Endothelial cell of umbilical vein (primary cell): ENCODE measurements at regions not wholly inside any gene's neighbourhood (a gene's known extent, or its start where the extent isn't known, plus 50 kb on each side); places are given as distances from the start of the nearest gene placed in this dataset.
A peak's percentile ranks its signal among the peaks of the same experiment; 100 is the strongest.

Source experiments
- BruUV-seq: library from RNA; stranded (reverse); fragments of 400-500 nt; replicated peaks from 2 replicates; lab custom pipeline; 2021; lab: Mats Ljungman, UMichigan
- CTCF ChIA-PET: fragments of 300-600, 350-600 bp; sonication (Branson Sonifier 250); formaldehyde crosslinking; loops from one replicate; lab custom pipeline; 2021; ENCODE audit warnings: antibody characterized with exemption, inconsistent platforms; lab: Charles Lee
- POLR2A ChIA-PET: fragments of 300-600, 350-600 bp; sonication (Branson Sonifier 250); formaldehyde crosslinking; loops from one replicate; lab custom pipeline; 2021; ENCODE audit warnings: antibody characterized with exemption, inconsistent platforms; lab: Charles Lee
- DNase-seq: peaks from one replicate; pipeline ENCODE4 v3.0.0-alpha.2; 2011; ENCODE audit warnings: low read depth, low spot score
- FAIRE-seq: peaks from 2 replicates; lab custom pipeline; 2011; peaks lifted over from hg19 to GRCh38; lab: Jason Lieb, UNC
- H2AFZ ChIP-seq: 2 replicates; pipeline ENCODE4 v1.6.0; 2012; ENCODE audit warnings: low read depth, low read length, control low read depth, inconsistent platforms
- H3K27ac ChIP-seq: 2 replicates; pipeline ENCODE4 v1.5.1; 2011; ENCODE audit warnings: low read depth, mild to moderate bottlenecking, control low read depth, low read length, moderate library complexity; ENCODE audit not compliant: insufficient read depth
- H3K27me3 ChIP-seq, 2 experiments: 2 replicates each; pipeline versions ENCODE4 v1.6.0 to v1.6.1; 2011; ENCODE audit warnings: low read length in 2 of 2, mixed read lengths in 1 of 2; ENCODE audit not compliant: control insufficient read depth in 2 of 2, insufficient read depth in 2 of 2
- H3K36me3 ChIP-seq, 2 experiments: 2 replicates in 1 of 2; 3 replicates in 1 of 2; pipeline ENCODE4 v1.5.1; 2011; ENCODE audit warnings: low read length in 2 of 2, mild to moderate bottlenecking in 1 of 2, moderate library complexity in 1 of 2; ENCODE audit not compliant: control insufficient read depth in 2 of 2, insufficient read depth in 2 of 2; ENCODE audit errors: extremely low read depth in 1 of 2
- H3K4me1 ChIP-seq: 3 replicates; pipeline ENCODE4 v1.5.1; 2011; ENCODE audit warnings: mild to moderate bottlenecking, low read length; ENCODE audit not compliant: control insufficient read depth, insufficient read depth; ENCODE audit errors: extremely low read depth
- H3K4me2 ChIP-seq: 2 replicates; pipeline ENCODE4 v1.6.1; 2011; ENCODE audit warnings: low read length, control low read depth, mixed read lengths; ENCODE audit not compliant: insufficient read depth
- H3K4me3 ChIP-seq, 3 experiments: fragments of 200-600 bp in 1 of 3; sonication (generic), shearing (Covaris generic) in 1 of 3; replicated peaks in 1 of 3; 2 replicates each; pipeline ENCODE4 v1.5.1; 2011 to 2016; ENCODE audit warnings: control low read depth in 3 of 3, low read length in 3 of 3, mild to moderate bottlenecking in 2 of 3, inconsistent platforms in 1 of 3, low read depth in 1 of 3, moderate library complexity in 1 of 3; ENCODE audit not compliant: insufficient read depth in 1 of 3
- H3K79me2 ChIP-seq: 2 replicates; pipeline ENCODE4 v1.6.0; 2012; ENCODE audit warnings: low read length, inconsistent platforms; ENCODE audit not compliant: control insufficient read depth, insufficient read depth
- H3K9ac ChIP-seq: replicated peaks from 2 replicates; pipeline ENCODE3; 2011; ENCODE audit warnings: low read length, control low read depth; ENCODE audit not compliant: insufficient read depth; ENCODE audit errors: extremely low read depth
- H3K9me1 ChIP-seq: replicated peaks from 3 replicates; pipeline ENCODE4 v1.6.0; 2011; ENCODE audit warnings: mild to moderate bottlenecking, low read length; ENCODE audit not compliant: control insufficient read depth, insufficient read depth; ENCODE audit errors: extremely low read depth
- H3K9me3 ChIP-seq: replicated peaks from 2 replicates; pipeline ENCODE4 v1.5.1; 2012; ENCODE audit warnings: low read length, inconsistent platforms; ENCODE audit not compliant: control insufficient read depth, insufficient read depth
- H4K20me1 ChIP-seq: replicated peaks from 2 replicates; pipeline ENCODE3; 2011; ENCODE audit warnings: mild to moderate bottlenecking, low read length; ENCODE audit not compliant: control insufficient read depth, insufficient read depth; ENCODE audit errors: extremely low read depth
- CTCF ChIP-seq, 2 donors: IDR thresholded peaks; 1 replicate in 1 of 2; 2 replicates in 1 of 2; pipeline ENCODE4 v1.5.1; 2011; ENCODE audit warnings: low read length in 2 of 2, mild to moderate bottlenecking in 2 of 2, moderate library complexity in 2 of 2, control low read depth in 1 of 2, inconsistent platforms in 1 of 2, low read depth in 1 of 2; ENCODE audit not compliant: insufficient read depth in 1 of 2; ENCODE audit errors: extremely low read depth in 1 of 2
- EZH2 ChIP-seq: IDR thresholded peaks from 2 replicates; pipeline ENCODE4 v1.6.1; 2012; ENCODE audit warnings: borderline replicate concordance, low read depth, mild to moderate bottlenecking, moderate library complexity, low read length, inconsistent platforms; ENCODE audit not compliant: severe bottlenecking
- GATA2 ChIP-seq: IDR thresholded peaks from 2 replicates; pipeline ENCODE4 v1.7.0; 2011; ENCODE audit warnings: low read depth, mild to moderate bottlenecking, moderate library complexity, mixed read lengths, low read length; ENCODE audit not compliant: insufficient read length, insufficient read depth
- JUN ChIP-seq: IDR thresholded peaks from 2 replicates; pipeline ENCODE4 v1.6.1; 2011; ENCODE audit warnings: borderline replicate concordance, low read depth; ENCODE audit not compliant: insufficient read length, insufficient read depth
- MYC ChIP-seq: IDR thresholded peaks from one replicate; pipeline ENCODE4 v1.6.1; 2011; ENCODE audit warnings: mild to moderate bottlenecking, low read depth, low read length
- POLR2A ChIP-seq: IDR thresholded peaks from 2 replicates; pipeline ENCODE4 v1.6.1; 2012; ENCODE audit warnings: low read depth, mild to moderate bottlenecking, control low read depth, low read length
- POLR2AphosphoS5 ChIP-seq: IDR thresholded peaks from 2 replicates; pipeline ENCODE4 v1.6.1; 2012; ENCODE audit warnings: low read depth, mild to moderate bottlenecking, control low read depth, low read length, moderate library complexity; ENCODE audit not compliant: insufficient read depth
- dilution Hi-C: fragments of 300-500 bp; cut with MboI; formaldehyde crosslinking; loops from one replicate; pipeline ENCODE4 v1.15.0; 2019; ENCODE audit warnings: low sequenced_read_pairs; ENCODE audit not compliant: extremely low pct_ligation_motif_present
- intact Hi-C: fragments of 100-400 bp; cut with micrococcal nuclease; formaldehyde crosslinking; loops from one replicate; pipeline ENCODE4 v1.10.0; 2022
- TF ChIP-seq, protein P1 (sequence below): IDR thresholded peaks from 2 replicates; pipeline ENCODE4 v1.6.1; 2011; ENCODE audit not compliant: insufficient read depth, insufficient read length

DNA sequence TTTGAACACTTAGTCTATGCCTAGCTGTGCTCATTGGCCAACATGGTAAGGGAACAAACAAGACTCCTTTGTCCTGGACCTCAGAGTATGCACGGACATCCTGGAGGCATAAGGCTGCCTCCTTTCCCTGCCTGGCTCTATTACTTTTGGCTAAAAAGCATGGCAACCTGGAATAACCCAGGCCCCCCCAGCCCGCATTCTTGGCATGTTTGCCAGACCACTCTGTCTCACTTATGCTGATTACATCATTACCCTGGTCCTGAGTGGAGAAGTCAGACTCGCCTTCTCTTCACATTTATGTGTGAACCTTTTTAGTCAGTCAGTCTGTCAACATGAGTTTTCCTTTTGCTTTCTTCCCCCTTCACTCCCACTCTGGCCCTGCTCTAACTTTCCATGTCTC lies 58.0 kb upstream of the ELK3 start:
- H3K27ac ChIP-seq = peak overlapping the region; percentile 71
- ChIA-PET POLR2A (interaction anchor here (0.9 kb wide), 1 partner anchor 33 kb away, joined by 3 read pairs; no protein-coding TSS in a partner anchor), CTCF (interaction anchor here (0.5 to 1.8 kb wide), 4 partner anchors 24 to 79 kb away, joined by 3 to 7 read pairs (median 4); no protein-coding TSS in a partner anchor)
- no peaks in the 10 kb centered on the region for H3K79me2 ChIP-seq
- BruUV-seq = no TSS peak
- FAIRE-seq (peak; percentile 82), DNase-seq (peak; percentile 94)
- peaks cover 24% of the 10 kb centered on the region for H3K4me1 ChIP-seq
- peak overlapping the region; percentile 18 for H3K4me2 ChIP-seq
- dilution Hi-C loops = no loop called here
- H3K4me3 ChIP-seq = no peak overlapping the region
- intact Hi-C loops = loop anchor here (1.0 to 10.0 kb wide), 4 partner anchors 59 to 379 kb away; no protein-coding TSS in a partner anchor
- no peaks in the 10 kb centered on the region for H4K20me1 ChIP-seq
- no peaks in the 10 kb centered on the region for H3K9me1 ChIP-seq
- peak overlapping the region; percentile 86 for H2AFZ ChIP-seq
- TF ChIP-seq JUN (no peak), GATA2 (no peak), MYC (no peak), CTCF (IDR thresholded peaks at IDR 0.05; ENCODE audit: extremely low read depth in 1 of 2, insufficient read depth in 1 of 2, low read depth in 1 of 2, low read length in 2 of 2) (no peak), EZH2 (no peak), POLR2A (no peak), POLR2AphosphoS5 (peak; percentile 47)
- TF ChIP-seq, protein P1, sequence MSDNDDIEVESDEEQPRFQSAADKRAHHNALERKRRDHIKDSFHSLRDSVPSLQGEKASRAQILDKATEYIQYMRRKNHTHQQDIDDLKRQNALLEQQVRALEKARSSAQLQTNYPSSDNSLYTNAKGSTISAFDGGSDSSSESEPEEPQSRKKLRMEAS = no peak
- H3K27me3 ChIP-seq = no peaks in the 10 kb centered on the region
- H3K9ac ChIP-seq = peak overlapping the region; percentile 30
- H3K9me3 ChIP-seq = no peaks in the 10 kb centered on the region
- H3K36me3 ChIP-seq = no peaks in the 10 kb centered on the region
